Body of pancreas (tissue), 4 donors: ENCODE measurements at regions not wholly inside any gene's neighbourhood (a gene's known extent, or its start where the extent isn't known, plus 50 kb on each side); places are given as distances from the start of the nearest gene placed in this dataset.

Source experiments
- CTCF ChIP-seq, 7 experiments: fragments of 450-650 bp in 4 of 7; fragments of 200-600 bp in 3 of 7; sonication (generic) in 3 of 7; IDR thresholded peaks; one replicate each; pipeline ENCODE4 v1.5.1; 2016 to 2019; ENCODE audit warnings: antibody characterized with exemption in 7 of 7
- POLR2A ChIP-seq, 3 donors: fragments of 450-650 bp; IDR thresholded peaks; one replicate each; pipeline ENCODE4 v1.6.1; 2016; ENCODE audit warnings: antibody characterized with exemption in 3 of 3, mild to moderate bottlenecking in 2 of 3

- no peak for TF ChIP-seq POLR2A (IDR thresholded peaks at IDR 0.05)
- TF ChIP-seq CTCF (IDR thresholded peaks at IDR 0.05) = no peak
Measured at GRCh38 chr14:61140271-61140670, 140.9 kb downstream of the TMEM30B start.
